Vagina (tissue), 2 donors: ENCODE measurements at regions not wholly inside any gene's neighbourhood (a gene's known extent, or its start where the extent isn't known, plus 50 kb on each side); places are given as distances from the start of the nearest gene placed in this dataset.

Experiments
- DNase-seq, 2 donors: peaks; one replicate each; pipeline ENCODE4 v3.0.0-alpha.2; 2017; ENCODE audit errors: extremely low spot score in 2 of 2
- H3K27ac ChIP-seq: fragments of 200-600 bp; sonication (generic); one replicate; pipeline ENCODE4 v1.5.1; 2019
- H3K27me3 ChIP-seq: fragments of 200-600 bp; sonication (generic); one replicate; pipeline ENCODE4 v1.5.1; 2019
- H3K36me3 ChIP-seq, 2 donors: fragments of 200-600 bp; sonication (generic); one replicate each; pipeline ENCODE4 v1.5.1; 2017 to 2019
- H3K4me1 ChIP-seq: fragments of 200-600 bp; sonication (generic); one replicate; pipeline ENCODE4 v1.5.1; 2019
- H3K4me3 ChIP-seq, 2 donors: fragments of 200-600 bp; sonication (generic); 1 replicate in 1 of 2; 2 replicates in 1 of 2; pipeline ENCODE4 v1.5.1; 2016 to 2019
- H3K9me3 ChIP-seq: fragments of 200-600 bp; sonication (generic); one replicate; pipeline ENCODE4 v1.5.1; 2019
- CTCF ChIP-seq, 3 experiments: fragments of 450-650 bp in 2 of 3; fragments of 200-600 bp in 1 of 3; sonication (generic) in 1 of 3; IDR thresholded peaks; one replicate each; pipeline ENCODE4 v1.5.1; 2017 to 2019; ENCODE audit warnings: antibody characterized with exemption in 3 of 3, mild to moderate bottlenecking in 2 of 3, moderate library complexity in 2 of 3
- POLR2A ChIP-seq, 2 donors: fragments of 450-650 bp; IDR thresholded peaks; one replicate each; pipeline ENCODE4 v1.6.1; 2017; ENCODE audit warnings: antibody characterized with exemption in 2 of 2, mild to moderate bottlenecking in 2 of 2, moderate library complexity in 2 of 2
- POLR2AphosphoS5 ChIP-seq, 2 donors: sonication (generic); formaldehyde crosslinking; IDR thresholded peaks; one replicate each; pipeline ENCODE4 v1.9.0; 2017; ENCODE audit warnings: antibody characterized with exemption in 2 of 2, mild to moderate bottlenecking in 2 of 2, low read depth in 1 of 2; ENCODE audit not compliant: insufficient read depth in 1 of 2
- intact Hi-C: fragments of 100-400 bp; cut with DNase I; formaldehyde crosslinking; loops from one replicate; pipeline ENCODE4 v1.15.1; 2023

- Histone ChIP-seq H3K9me3 (no peaks in the 10 kb centered on the region), H3K27ac (no peak overlapping the region), H3K36me3 (no peaks in the 10 kb centered on the region), H3K27me3 (no peaks in the 10 kb centered on the region), H3K4me3 (no peak overlapping the region), H3K4me1 (no peaks in the 10 kb centered on the region)
- DNase-seq = no peak
- TF ChIP-seq POLR2AphosphoS5 (IDR thresholded peaks at IDR 0.05; ENCODE audit: insufficient read depth in 1 of 2, low read depth in 1 of 2) (no peak), CTCF (IDR thresholded peaks at IDR 0.05) (no peak), POLR2A (IDR thresholded peaks at IDR 0.05) (no peak)
- intact Hi-C loops = no loop called here
Observed at GRCh38 chr5:91691592-91691991, 308.5 kb upstream of the ARRDC3 start.

DNA sequence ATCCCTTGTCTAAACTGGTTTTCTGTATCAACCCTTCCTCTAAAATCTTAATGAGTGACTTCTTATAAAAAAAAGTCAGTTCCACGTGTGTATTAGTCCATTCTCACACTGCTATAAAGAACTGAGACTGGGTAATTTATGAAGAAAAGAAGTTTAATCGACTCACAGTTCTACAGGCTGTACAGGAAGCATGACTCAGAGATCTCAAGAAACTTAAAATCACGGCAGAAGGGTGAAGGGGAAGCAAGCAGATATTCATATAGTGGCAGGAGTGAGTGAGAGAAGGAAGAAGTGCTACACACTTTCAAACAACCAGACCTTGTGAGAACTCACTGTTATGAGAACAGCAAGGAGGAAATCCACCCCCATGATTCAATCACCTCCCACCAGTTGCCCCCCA, 307.8 kb upstream of the ARRDC3 start:
- H3K9me3 ChIP-seq = no peaks in the 10 kb centered on the region
- no peak for DNase-seq
- no peak for TF ChIP-seq POLR2AphosphoS5 (IDR thresholded peaks at IDR 0.05; ENCODE audit: insufficient read depth in 1 of 2, low read depth in 1 of 2)
- TF ChIP-seq CTCF (IDR thresholded peaks at IDR 0.05) = no peak
- TF ChIP-seq POLR2A (IDR thresholded peaks at IDR 0.05) = no peak
- no peak overlapping the region for H3K27ac ChIP-seq
- no peak overlapping the region for H3K4me3 ChIP-seq
- H3K36me3 ChIP-seq = no peaks in the 10 kb centered on the region
- no peaks in the 10 kb centered on the region for H3K27me3 ChIP-seq
- no peaks in the 10 kb centered on the region for H3K4me1 ChIP-seq
- intact Hi-C loops = no loop called here

DNA sequence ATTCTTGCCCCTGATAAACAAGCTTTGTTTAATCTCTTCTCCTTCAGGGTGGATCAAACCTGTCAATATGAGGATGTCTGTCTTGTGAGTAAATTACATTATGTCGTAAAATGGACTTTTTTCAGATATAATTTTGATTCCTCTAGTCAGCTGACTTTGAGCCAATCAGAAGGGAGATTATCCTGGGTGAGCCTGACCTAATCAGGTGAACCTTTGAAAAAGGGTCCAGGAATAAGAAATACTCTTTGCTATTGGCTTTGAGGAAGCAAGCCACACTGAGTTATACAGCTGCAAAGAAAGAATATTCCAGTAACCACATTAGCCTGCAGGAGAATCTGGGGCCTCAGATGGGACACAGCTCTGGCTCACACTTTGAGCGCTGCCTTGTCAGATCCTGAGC, 304.3 kb upstream of the ARRDC3 start:
- intact Hi-C loops = no loop called here
- no peaks in the 10 kb centered on the region for H3K27me3 ChIP-seq
- H3K36me3 ChIP-seq = no peaks in the 10 kb centered on the region
- H3K4me3 ChIP-seq = no peak overlapping the region
- H3K9me3 ChIP-seq = no peaks in the 10 kb centered on the region
- no peak overlapping the region for H3K27ac ChIP-seq
- DNase-seq = no peak
- no peaks in the 10 kb centered on the region for H3K4me1 ChIP-seq
- TF ChIP-seq CTCF (IDR thresholded peaks at IDR 0.05) = no peak
- TF ChIP-seq POLR2AphosphoS5 (IDR thresholded peaks at IDR 0.05; ENCODE audit: insufficient read depth in 1 of 2, low read depth in 1 of 2) = no peak

DNA sequence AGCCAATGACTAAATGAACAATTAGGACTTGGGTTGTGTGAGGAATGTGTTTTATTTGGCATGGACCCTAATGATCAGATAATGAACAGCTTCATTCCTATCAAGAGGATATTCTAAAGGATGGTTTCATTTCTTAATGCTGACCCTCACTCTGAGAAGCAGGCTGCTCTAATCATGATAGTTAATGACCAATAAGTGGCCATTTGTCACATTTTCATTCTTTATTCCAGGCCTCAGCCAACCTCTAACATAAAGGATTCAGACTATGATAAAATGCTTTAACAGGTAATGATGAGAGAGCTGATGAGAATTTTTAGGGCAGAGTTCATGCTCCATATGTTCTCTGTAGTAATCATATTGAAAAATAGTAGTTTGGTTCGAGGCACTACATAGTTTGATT, 301.5 kb upstream of the ARRDC3 start:
- H3K27me3 ChIP-seq = no peaks in the 10 kb centered on the region
- intact Hi-C loops = no loop called here
- H3K4me3 ChIP-seq = no peak overlapping the region
- no peak for DNase-seq
- H3K9me3 ChIP-seq = no peaks in the 10 kb centered on the region
- no peak for TF ChIP-seq POLR2A (IDR thresholded peaks at IDR 0.05)
- no peak for TF ChIP-seq CTCF (IDR thresholded peaks at IDR 0.05)
- TF ChIP-seq POLR2AphosphoS5 (IDR thresholded peaks at IDR 0.05; ENCODE audit: insufficient read depth in 1 of 2, low read depth in 1 of 2) = no peak
- no peaks in the 10 kb centered on the region for H3K36me3 ChIP-seq
- H3K27ac ChIP-seq = no peak overlapping the region
- no peaks in the 10 kb centered on the region for H3K4me1 ChIP-seq

GRCh38 chr5:91670563-91670962, 287.4 kb upstream of the ARRDC3 start:
- TF ChIP-seq POLR2A (IDR thresholded peaks at IDR 0.05) (no peak), CTCF (IDR thresholded peaks at IDR 0.05) (no peak), POLR2AphosphoS5 (IDR thresholded peaks at IDR 0.05; ENCODE audit: insufficient read depth in 1 of 2, low read depth in 1 of 2) (no peak)
- H3K4me1 ChIP-seq = no peaks in the 10 kb centered on the region
- H3K36me3 ChIP-seq = no peaks in the 10 kb centered on the region
- intact Hi-C loops = no loop called here
- DNase-seq = no peak
- H3K4me3 ChIP-seq = no peak overlapping the region
- no peak overlapping the region for H3K27ac ChIP-seq
- no peaks in the 10 kb centered on the region for H3K9me3 ChIP-seq
- H3K27me3 ChIP-seq = no peaks in the 10 kb centered on the region
